ENCODE measurements at regions not wholly inside any gene's neighbourhood (a gene's known extent, or its start where the extent isn't known, plus 50 kb on each side); places are given as distances from the start of the nearest gene placed in this dataset.

DNA sequence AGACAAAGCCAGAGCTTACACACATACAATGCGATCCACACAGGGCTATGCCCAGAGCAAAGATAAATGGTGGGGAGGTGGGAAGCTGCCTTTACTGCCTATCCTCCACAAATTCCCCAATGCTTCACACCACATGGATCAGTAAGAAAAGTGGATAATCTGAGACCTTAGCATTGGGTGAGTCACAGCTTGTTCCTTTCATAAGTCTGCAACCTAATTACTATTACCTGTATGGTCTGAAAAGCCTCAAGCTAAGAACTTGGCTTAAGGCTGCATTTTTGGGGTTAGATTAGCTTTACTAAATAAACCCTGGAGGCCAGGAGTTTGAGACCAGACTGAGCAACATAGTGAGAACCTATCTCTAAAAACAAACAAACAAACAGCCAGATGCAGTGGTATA, 66.0 kb upstream of the BTBD3 start:
- no peak for TF ChIP-seq POLR2A (IDR thresholded peaks at IDR 0.05; ENCODE audit: low read depth, low read length)
- TF ChIP-seq POLR2AphosphoS5 (IDR thresholded peaks at IDR 0.05; ENCODE audit: low read depth, low read length): no peak
- TF ChIP-seq TAF1 (IDR thresholded peaks at IDR 0.05; ENCODE audit: low read depth, low read length): no peak
